ENCODE measurements at regions not wholly inside any gene's neighbourhood (a gene's known extent, or its start where the extent isn't known, plus 50 kb on each side); places are given as distances from the start of the nearest gene placed in this dataset.

DNA sequence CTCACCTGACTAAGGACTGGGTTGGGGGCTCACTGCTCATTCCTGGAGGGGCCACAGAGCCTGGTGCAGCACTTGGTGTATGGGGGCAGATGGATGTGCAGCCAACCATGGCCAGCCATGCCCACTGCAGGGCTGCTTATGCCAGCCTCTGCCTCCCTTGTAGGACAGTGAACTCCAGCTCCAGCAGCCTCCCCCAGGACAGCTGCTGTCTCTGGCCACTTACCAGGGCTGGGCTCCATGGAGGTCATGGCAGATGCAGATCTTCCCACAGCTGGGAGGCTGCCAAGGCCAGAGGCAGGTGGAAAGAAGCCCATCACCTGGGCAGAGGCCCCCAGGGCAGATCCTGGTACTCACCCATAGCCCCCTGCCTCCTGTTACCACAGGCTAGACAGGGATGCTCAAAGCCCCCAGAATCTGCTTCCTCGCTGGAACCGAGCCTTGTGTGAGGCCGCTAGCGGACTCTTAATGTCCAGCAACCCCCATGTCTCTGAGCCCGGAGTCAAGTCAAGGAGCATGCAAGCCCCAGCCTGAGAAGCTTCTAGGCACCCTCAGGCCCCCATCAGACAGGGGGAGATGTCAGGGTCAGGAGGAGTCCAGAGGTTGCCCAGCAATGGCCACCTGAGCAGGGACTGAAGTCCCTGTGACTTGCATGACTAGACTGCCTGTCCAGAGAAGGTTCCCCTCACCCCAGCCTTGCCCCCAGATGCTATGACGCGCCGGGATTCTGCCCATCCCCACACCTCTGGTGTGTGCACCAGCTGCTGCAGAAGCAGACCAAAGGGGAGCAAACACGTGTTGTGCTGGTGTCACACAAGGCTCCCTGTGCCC is 123.6 kb downstream of the TWIST2 start:
- intact Hi-C loops (cut with micrococcal nuclease): no loop called here
- CTCF ChIA-PET: interaction anchor here (0.6 to 0.8 kb wide), 2 partner anchors 14 to 574 kb away, joined by 3 read pairs; no protein-coding TSS in a partner anchor
- Mint-ChIP-seq H3K27ac (no peak overlapping the region), H3K4me1 (ENCODE audit: low read depth) (no peaks in the 10 kb centered on the region), H3K4me3 (no peak overlapping the region), H3K27me3 (peaks cover 21% of the 10 kb centered on the region), H3K36me3 (peaks cover 3% of the 10 kb centered on the region), H3K9me3 (peaks cover 12% of the 10 kb centered on the region)
- POLR2A ChIA-PET: no interaction called here
- no peak for DNase-seq

DNA sequence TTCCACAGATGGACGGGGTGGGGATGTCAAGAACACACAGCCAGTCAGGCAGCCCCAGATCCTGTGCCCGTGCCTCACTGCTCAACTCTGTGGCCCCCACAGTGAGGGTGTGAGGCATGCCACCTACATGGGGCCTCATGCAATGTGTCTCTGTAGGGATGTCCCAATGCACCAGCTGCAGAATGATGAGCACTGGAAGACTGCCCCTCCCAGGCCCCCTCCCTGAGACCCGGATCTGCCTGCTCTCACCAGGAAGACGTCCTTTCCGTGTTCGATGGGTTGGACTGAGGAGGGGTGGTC is 124.2 kb downstream of the TWIST2 start:
- intact Hi-C loops (cut with micrococcal nuclease): no loop called here
- H3K9me3 Mint-ChIP-seq: peaks cover 12% of the 10 kb centered on the region
- CTCF ChIA-PET: interaction anchor here (0.6 kb wide), 1 partner anchor 575 kb away, joined by 3 read pairs; no protein-coding TSS in a partner anchor

DNA sequence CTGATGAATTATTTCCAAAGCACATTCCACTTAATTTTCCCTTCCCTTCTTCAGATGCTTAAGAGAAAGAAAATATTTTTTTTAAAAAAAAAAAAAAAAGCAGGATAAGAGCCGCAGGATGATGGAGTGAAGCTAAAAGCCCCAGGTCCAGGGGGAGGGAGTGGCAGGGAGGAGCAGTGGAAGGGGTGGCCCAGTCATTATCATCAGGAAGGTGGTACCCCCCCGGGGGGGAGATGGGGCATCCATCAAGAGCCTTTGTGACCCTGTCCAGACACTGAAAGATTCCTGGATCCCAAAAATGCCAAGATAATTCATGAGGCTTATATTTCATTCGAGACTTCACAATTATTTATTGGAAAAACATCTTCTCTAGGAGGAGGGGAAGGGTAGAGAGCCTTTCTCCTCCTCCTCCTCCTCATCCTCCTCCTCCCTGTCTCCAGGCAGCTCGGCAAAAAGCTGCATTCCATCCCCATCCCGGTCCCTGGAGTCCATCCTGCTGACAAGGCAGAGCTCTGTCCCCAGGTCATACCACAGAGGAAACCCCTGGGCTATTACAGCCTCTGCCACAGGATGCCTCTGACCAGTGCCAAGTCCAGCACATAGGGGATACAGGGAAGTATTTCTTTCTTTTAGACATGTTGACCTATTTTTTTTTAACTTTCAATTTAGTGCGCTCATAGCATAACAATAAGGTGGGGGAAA is 125.3 kb downstream of the TWIST2 start:
- POLR2A ChIA-PET: no interaction called here
- H3K36me3 Mint-ChIP-seq: peaks cover 3% of the 10 kb centered on the region
- H3K4me1 Mint-ChIP-seq (ENCODE audit: low read depth): no peaks in the 10 kb centered on the region
- H3K9me3 Mint-ChIP-seq: peaks cover 12% of the 10 kb centered on the region
- CTCF ChIA-PET: no interaction called here
- H3K27ac Mint-ChIP-seq: no peak overlapping the region
- intact Hi-C loops (cut with micrococcal nuclease): no loop called here
- DNase-seq: no peak
- no peak overlapping the region for H3K4me3 Mint-ChIP-seq
- peaks cover 18% of the 10 kb centered on the region for H3K27me3 Mint-ChIP-seq

More for the DNA sequence above, 124.2 kb downstream of the TWIST2 start:
- Mint-ChIP-seq H3K27ac (no peak overlapping the region), H3K4me3 (no peak overlapping the region), H3K4me1 (ENCODE audit: low read depth) (no peaks in the 10 kb centered on the region), H3K27me3 (peaks cover 21% of the 10 kb centered on the region), H3K36me3 (peaks cover 3% of the 10 kb centered on the region)
- no peak for DNase-seq
- POLR2A ChIA-PET: no interaction called here

DNA sequence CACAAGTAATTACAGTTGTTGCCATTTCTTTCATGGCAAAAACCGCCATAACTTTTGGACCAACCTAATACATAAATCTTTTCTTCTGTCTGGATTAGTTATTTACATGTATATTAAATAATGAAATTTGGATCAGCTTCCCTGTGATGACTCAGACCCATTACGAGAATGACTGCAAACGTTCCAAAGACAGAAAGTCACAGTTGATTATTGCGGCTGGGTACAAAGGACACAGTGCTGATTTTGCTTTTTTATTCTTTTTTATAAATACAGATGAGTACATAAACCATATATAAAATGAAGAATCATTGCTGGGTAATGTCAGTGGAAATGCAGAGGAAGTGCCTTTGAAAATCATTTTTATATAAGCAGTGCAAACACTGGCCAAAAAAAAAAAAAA is 126.2 kb downstream of the TWIST2 start:
- POLR2A ChIA-PET: no interaction called here
- peaks cover 3% of the 10 kb centered on the region for H3K36me3 Mint-ChIP-seq
- no peak overlapping the region for H3K27ac Mint-ChIP-seq
- DNase-seq: no peak
- peaks cover 12% of the 10 kb centered on the region for H3K9me3 Mint-ChIP-seq
- H3K4me3 Mint-ChIP-seq: no peak overlapping the region
- CTCF ChIA-PET: no interaction called here
- H3K4me1 Mint-ChIP-seq (ENCODE audit: low read depth): no peaks in the 10 kb centered on the region
- peaks cover 21% of the 10 kb centered on the region for H3K27me3 Mint-ChIP-seq
- intact Hi-C loops (cut with micrococcal nuclease): no loop called here

- Mint-ChIP-seq H3K27ac (no peak overlapping the region), H3K4me3 (no peak overlapping the region), H3K4me1 (ENCODE audit: low read depth) (no peaks in the 10 kb centered on the region), H3K27me3 (peaks cover 17% of the 10 kb centered on the region), H3K36me3 (peaks cover 3% of the 10 kb centered on the region), H3K9me3 (peaks cover 15% of the 10 kb centered on the region)
- intact Hi-C loops (cut with micrococcal nuclease): no loop called here
- POLR2A ChIA-PET: no interaction called here
- CTCF ChIA-PET: no interaction called here
- no peak for DNase-seq
These were observed 126.7 kb downstream of the TWIST2 start for GRCh38 chr2:238974501-238975166.

- peaks cover 15% of the 10 kb centered on the region for H3K9me3 Mint-ChIP-seq
- H3K27ac Mint-ChIP-seq: no peak overlapping the region
- ChIA-PET POLR2A (no interaction called here), CTCF (no interaction called here)
- DNase-seq: no peak
- H3K4me1 Mint-ChIP-seq (ENCODE audit: low read depth): no peaks in the 10 kb centered on the region
- intact Hi-C loops (cut with micrococcal nuclease): no loop called here
- peaks cover 15% of the 10 kb centered on the region for H3K27me3 Mint-ChIP-seq
- H3K36me3 Mint-ChIP-seq: peaks cover 3% of the 10 kb centered on the region
- H3K4me3 Mint-ChIP-seq: no peak overlapping the region
These were observed 127.5 kb downstream of the TWIST2 start for GRCh38 chr2:238975408-238975807.

- DNase-seq: no peak
- POLR2A ChIA-PET: no interaction called here
- peaks cover 15% of the 10 kb centered on the region for H3K9me3 Mint-ChIP-seq
- intact Hi-C loops (cut with micrococcal nuclease): no loop called here
- peaks cover 3% of the 10 kb centered on the region for H3K36me3 Mint-ChIP-seq
- no peak overlapping the region for H3K27ac Mint-ChIP-seq
- peaks cover 12% of the 10 kb centered on the region for H3K27me3 Mint-ChIP-seq
- H3K4me3 Mint-ChIP-seq: no peak overlapping the region
- CTCF ChIA-PET: no interaction called here
- no peaks in the 10 kb centered on the region for H3K4me1 Mint-ChIP-seq (ENCODE audit: low read depth)
These were observed 130.6 kb downstream of the TWIST2 start for GRCh38 chr2:238978497-238978896.

DNA sequence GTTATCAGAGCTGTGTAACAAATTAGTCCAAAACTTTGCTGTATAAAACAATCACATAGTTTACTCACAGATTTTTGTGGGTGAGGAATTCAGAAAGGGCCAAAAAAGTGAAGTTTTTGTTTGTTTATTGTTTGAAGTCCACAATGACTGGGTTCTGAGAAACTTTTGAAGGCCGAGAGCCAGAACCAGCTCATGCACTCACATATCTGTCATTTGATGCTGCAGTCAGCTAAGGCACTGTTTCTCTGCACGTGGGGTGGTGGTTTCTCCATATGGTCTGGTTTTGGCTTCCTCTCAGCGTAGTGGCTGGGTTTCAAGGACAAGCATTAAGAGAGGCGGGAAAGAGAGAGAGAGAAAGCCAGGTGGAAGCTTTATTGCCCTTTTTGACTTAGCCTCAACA is 131.8 kb downstream of the TWIST2 start:
- ChIA-PET CTCF (interaction anchor here (0.7 kb wide), 1 partner anchor 11 kb away, joined by 3 read pairs; no protein-coding TSS in a partner anchor), POLR2A (no interaction called here)
- intact Hi-C loops (cut with micrococcal nuclease): no loop called here
- peaks cover 3% of the 10 kb centered on the region for H3K36me3 Mint-ChIP-seq
- H3K4me1 Mint-ChIP-seq (ENCODE audit: low read depth): no peaks in the 10 kb centered on the region
- DNase-seq: no peak
- peaks cover 15% of the 10 kb centered on the region for H3K9me3 Mint-ChIP-seq
- H3K4me3 Mint-ChIP-seq: no peak overlapping the region
- H3K27me3 Mint-ChIP-seq: peaks cover 10% of the 10 kb centered on the region
- no peak overlapping the region for H3K27ac Mint-ChIP-seq

DNA sequence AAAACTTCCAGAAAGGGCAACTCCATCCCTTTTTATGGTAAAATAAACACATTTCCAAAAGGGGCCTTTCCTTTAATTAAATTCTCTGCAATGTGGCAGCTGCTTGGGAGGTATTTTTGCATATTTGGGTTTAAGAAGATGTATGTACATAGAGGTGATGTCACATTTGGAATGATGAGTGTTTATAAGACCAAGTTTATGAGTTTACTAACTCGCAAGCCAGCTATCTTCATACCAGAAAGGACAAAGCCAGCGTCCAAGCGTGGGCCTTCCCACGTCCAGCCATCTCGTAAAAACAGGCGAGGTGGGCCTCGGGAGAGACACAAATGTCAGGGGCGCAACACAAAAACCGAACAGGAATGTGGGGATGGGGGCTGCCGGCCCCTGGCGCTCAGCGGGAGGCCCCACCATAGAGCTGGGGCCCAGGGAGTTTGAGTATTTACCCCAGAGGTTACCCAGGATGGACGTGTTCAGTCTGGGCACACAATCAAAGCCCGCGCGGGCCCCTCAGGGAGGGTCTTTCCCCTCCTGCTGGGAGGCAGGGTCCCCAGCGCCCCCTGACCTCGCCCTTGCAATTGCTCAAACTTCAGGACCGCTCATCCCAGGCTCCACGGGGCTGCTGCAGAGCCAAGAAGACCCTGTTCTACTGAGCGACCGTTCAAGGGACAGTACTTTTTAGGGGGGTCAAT is 137.3 kb downstream of the TWIST2 start:
- no peak overlapping the region for H3K27ac Mint-ChIP-seq
- CTCF ChIA-PET: no interaction called here

GRCh38 chr2:238985931-238986446 is 138.1 kb downstream of the TWIST2 start:
- Mint-ChIP-seq H3K9me3 (no peaks in the 10 kb centered on the region), H3K27ac (no peak overlapping the region), H3K36me3 (no peaks in the 10 kb centered on the region), H3K4me3 (no peak overlapping the region), H3K27me3 (peaks cover 8% of the 10 kb centered on the region), H3K4me1 (ENCODE audit: low read depth) (no peaks in the 10 kb centered on the region)
- CTCF ChIA-PET: no interaction called here
- no peak for DNase-seq
- POLR2A ChIA-PET: no interaction called here
- intact Hi-C loops (cut with micrococcal nuclease): no loop called here

More for the DNA sequence above, 137.3 kb downstream of the TWIST2 start:
- Mint-ChIP-seq H3K4me1 (ENCODE audit: low read depth) (no peaks in the 10 kb centered on the region), H3K9me3 (no peaks in the 10 kb centered on the region), H3K36me3 (no peaks in the 10 kb centered on the region), H3K4me3 (no peak overlapping the region), H3K27me3 (peaks cover 8% of the 10 kb centered on the region)
- POLR2A ChIA-PET: no interaction called here
- no peak for DNase-seq
- intact Hi-C loops (cut with micrococcal nuclease): no loop called here

- Mint-ChIP-seq H3K27ac (no peak overlapping the region), H3K27me3 (peaks cover 12% of the 10 kb centered on the region), H3K4me3 (no peak overlapping the region), H3K4me1 (ENCODE audit: low read depth) (no peaks in the 10 kb centered on the region), H3K9me3 (no peaks in the 10 kb centered on the region), H3K36me3 (no peaks in the 10 kb centered on the region)
- CTCF ChIA-PET: no interaction called here
- no peak for DNase-seq
- POLR2A ChIA-PET: no interaction called here
- intact Hi-C loops (cut with micrococcal nuclease): no loop called here
These were observed 138.8 kb downstream of the TWIST2 start for GRCh38 chr2:238986491-238987351.

Data from activated CD4-positive, alpha-beta memory T cell treated with anti-CD3 and anti-CD28 coated beads for 36 hours (primary cell).